ENCODE measurements at regions not wholly inside any gene's neighbourhood (a gene's known extent, or its start where the extent isn't known, plus 50 kb on each side); places are given as distances from the start of the nearest gene placed in this dataset.

DNA sequence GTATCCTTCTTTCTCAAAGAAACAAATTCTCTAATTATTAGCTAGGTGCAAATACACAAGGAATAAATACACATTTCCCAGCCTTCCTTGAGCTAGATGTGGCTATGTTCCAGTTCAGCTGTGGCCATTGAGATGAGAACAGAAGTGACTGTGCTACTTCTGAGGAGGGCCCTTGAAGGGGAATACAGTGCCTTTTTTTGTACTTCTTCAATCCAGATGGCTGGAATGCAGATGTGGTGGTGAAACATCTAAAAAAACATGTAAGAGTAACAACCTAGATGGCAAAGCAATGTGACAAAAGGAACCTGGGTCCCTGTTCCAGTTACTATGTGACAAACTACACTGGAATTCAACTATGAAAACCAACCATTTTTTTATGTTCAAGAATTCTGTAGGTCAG is 115.4 kb upstream of the DST start:
- no peaks in the 10 kb centered on the region for H3K36me3 ChIP-seq (ENCODE audit: insufficient read depth, low read length)
- peaks cover 31% of the 10 kb centered on the region for H3K4me1 ChIP-seq (ENCODE audit: insufficient read depth, low read length)
- peaks cover 17% of the 10 kb centered on the region for H4K20me1 ChIP-seq (ENCODE audit: insufficient read depth, low read length)
- H3K27ac ChIP-seq (ENCODE audit: low read depth, low read length): peak overlapping the region; percentile 60
- no peak overlapping the region for H3K4me2 ChIP-seq (ENCODE audit: insufficient read depth, low read length)
- no peaks in the 10 kb centered on the region for H3K27me3 ChIP-seq (ENCODE audit: insufficient read depth, low read length)
- TF ChIP-seq, protein P1, sequence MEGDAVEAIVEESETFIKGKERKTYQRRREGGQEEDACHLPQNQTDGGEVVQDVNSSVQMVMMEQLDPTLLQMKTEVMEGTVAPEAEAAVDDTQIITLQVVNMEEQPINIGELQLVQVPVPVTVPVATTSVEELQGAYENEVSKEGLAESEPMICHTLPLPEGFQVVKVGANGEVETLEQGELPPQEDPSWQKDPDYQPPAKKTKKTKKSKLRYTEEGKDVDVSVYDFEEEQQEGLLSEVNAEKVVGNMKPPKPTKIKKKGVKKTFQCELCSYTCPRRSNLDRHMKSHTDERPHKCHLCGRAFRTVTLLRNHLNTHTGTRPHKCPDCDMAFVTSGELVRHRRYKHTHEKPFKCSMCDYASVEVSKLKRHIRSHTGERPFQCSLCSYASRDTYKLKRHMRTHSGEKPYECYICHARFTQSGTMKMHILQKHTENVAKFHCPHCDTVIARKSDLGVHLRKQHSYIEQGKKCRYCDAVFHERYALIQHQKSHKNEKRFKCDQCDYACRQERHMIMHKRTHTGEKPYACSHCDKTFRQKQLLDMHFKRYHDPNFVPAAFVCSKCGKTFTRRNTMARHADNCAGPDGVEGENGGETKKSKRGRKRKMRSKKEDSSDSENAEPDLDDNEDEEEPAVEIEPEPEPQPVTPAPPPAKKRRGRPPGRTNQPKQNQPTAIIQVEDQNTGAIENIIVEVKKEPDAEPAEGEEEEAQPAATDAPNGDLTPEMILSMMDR (IDR thresholded peaks at IDR 0.05; ENCODE audit: extremely low read depth, low read depth, low read length): no peak
- no peak overlapping the region for H2AFZ ChIP-seq (ENCODE audit: low read length)
- no peak overlapping the region for H3K4me3 ChIP-seq (ENCODE audit: insufficient read depth, low read length)
- H3K9me3 ChIP-seq (ENCODE audit: low read depth, low read length): no peaks in the 10 kb centered on the region
- no peak for DNase-seq (ENCODE audit: insufficient read length, low spot score, missing footprints)
- H3K79me2 ChIP-seq (ENCODE audit: insufficient read depth, low read length): peaks cover 99% of the 10 kb centered on the region

- H3K4me3 ChIP-seq (ENCODE audit: insufficient read depth, low read length): no peak overlapping the region
- no peaks in the 10 kb centered on the region for H3K27me3 ChIP-seq (ENCODE audit: insufficient read depth, low read length)
- TF ChIP-seq, protein P1 (IDR thresholded peaks at IDR 0.05; ENCODE audit: extremely low read depth, low read depth, low read length): peak; percentile 57
- peaks cover 32% of the 10 kb centered on the region for H3K4me1 ChIP-seq (ENCODE audit: insufficient read depth, low read length)
- peaks cover 98% of the 10 kb centered on the region for H3K79me2 ChIP-seq (ENCODE audit: insufficient read depth, low read length)
- no peaks in the 10 kb centered on the region for H3K36me3 ChIP-seq (ENCODE audit: insufficient read depth, low read length)
- no peak overlapping the region for H2AFZ ChIP-seq (ENCODE audit: low read length)
- H4K20me1 ChIP-seq (ENCODE audit: insufficient read depth, low read length): peaks cover 17% of the 10 kb centered on the region
- H3K4me2 ChIP-seq (ENCODE audit: insufficient read depth, low read length): peak overlapping the region; percentile 38
- no peaks in the 10 kb centered on the region for H3K9me3 ChIP-seq (ENCODE audit: low read depth, low read length)
- DNase-seq (ENCODE audit: insufficient read length, low spot score, missing footprints): no peak
- peak overlapping the region; percentile 60 for H3K27ac ChIP-seq (ENCODE audit: low read depth, low read length)
These were observed 114.9 kb upstream of the DST start for GRCh38 chr6:56757588-56757984.

- H3K27me3 ChIP-seq (ENCODE audit: insufficient read depth, low read length): no peaks in the 10 kb centered on the region
- no peak overlapping the region for H2AFZ ChIP-seq (ENCODE audit: low read length)
- H3K79me2 ChIP-seq (ENCODE audit: insufficient read depth, low read length): peaks cover 98% of the 10 kb centered on the region
- TF ChIP-seq, protein P1 (IDR thresholded peaks at IDR 0.05; ENCODE audit: extremely low read depth, low read depth, low read length): no peak
- H4K20me1 ChIP-seq (ENCODE audit: insufficient read depth, low read length): peaks cover 17% of the 10 kb centered on the region
- peak overlapping the region; percentile 60 for H3K27ac ChIP-seq (ENCODE audit: low read depth, low read length)
- H3K9me3 ChIP-seq (ENCODE audit: low read depth, low read length): no peaks in the 10 kb centered on the region
- H3K4me2 ChIP-seq (ENCODE audit: insufficient read depth, low read length): peak overlapping the region; percentile 38
- peaks cover 38% of the 10 kb centered on the region for H3K4me1 ChIP-seq (ENCODE audit: insufficient read depth, low read length)
- no peaks in the 10 kb centered on the region for H3K36me3 ChIP-seq (ENCODE audit: insufficient read depth, low read length)
- H3K4me3 ChIP-seq (ENCODE audit: insufficient read depth, low read length): no peak overlapping the region
- DNase-seq (ENCODE audit: insufficient read length, low spot score, missing footprints): no peak
These were observed 114.3 kb upstream of the DST start for GRCh38 chr6:56756791-56757587.

DNA sequence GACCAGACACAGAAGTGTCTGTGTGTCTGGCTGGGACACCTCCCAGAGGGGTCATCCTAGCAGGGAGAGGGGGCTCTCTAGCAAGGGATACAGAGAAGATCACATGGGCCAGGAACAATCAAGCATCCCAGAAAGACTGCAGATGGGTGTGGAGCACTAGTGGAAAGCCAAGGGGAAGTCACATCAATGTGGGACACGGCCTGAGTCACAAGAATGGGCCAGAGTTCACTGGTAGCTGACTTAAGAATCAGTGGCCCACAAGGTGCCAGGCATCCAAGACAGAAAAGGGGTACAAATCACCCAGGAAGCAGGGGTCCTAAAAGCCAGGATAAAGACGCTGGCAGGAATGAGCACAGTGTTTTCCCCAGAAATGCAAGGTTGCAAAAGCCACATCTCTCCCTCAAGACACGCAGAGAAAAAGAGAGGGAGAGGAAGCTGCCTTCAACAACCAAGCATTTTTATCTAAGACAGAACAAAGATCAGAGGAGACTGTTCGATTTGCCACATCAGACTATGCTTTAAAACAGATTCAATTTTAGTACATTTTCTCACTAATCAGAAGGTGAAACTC is 113.6 kb upstream of the DST start:
- no peak overlapping the region for H3K4me3 ChIP-seq (ENCODE audit: insufficient read depth, low read length)
- H3K36me3 ChIP-seq (ENCODE audit: insufficient read depth, low read length): no peaks in the 10 kb centered on the region
- H3K9me3 ChIP-seq (ENCODE audit: low read depth, low read length): no peaks in the 10 kb centered on the region
- peaks cover 16% of the 10 kb centered on the region for H4K20me1 ChIP-seq (ENCODE audit: insufficient read depth, low read length)
- peaks cover 45% of the 10 kb centered on the region for H3K4me1 ChIP-seq (ENCODE audit: insufficient read depth, low read length)
- TF ChIP-seq, protein P1 (IDR thresholded peaks at IDR 0.05; ENCODE audit: extremely low read depth, low read depth, low read length): no peak
- H3K27ac ChIP-seq (ENCODE audit: low read depth, low read length): peak overlapping the region; percentile 60
- H3K4me2 ChIP-seq (ENCODE audit: insufficient read depth, low read length): peak overlapping the region; percentile 38
- DNase-seq (ENCODE audit: insufficient read length, low spot score, missing footprints): no peak
- peaks cover 98% of the 10 kb centered on the region for H3K79me2 ChIP-seq (ENCODE audit: insufficient read depth, low read length)
- no peaks in the 10 kb centered on the region for H3K27me3 ChIP-seq (ENCODE audit: insufficient read depth, low read length)
- H2AFZ ChIP-seq (ENCODE audit: low read length): no peak overlapping the region

Data from osteoblast (primary cell).